Mesodermal cell (in vitro differentiated cells): ENCODE measurements at regions not wholly inside any gene's neighbourhood (a gene's known extent, or its start where the extent isn't known, plus 50 kb on each side); places are given as distances from the start of the nearest gene placed in this dataset.
"Not testable (repeated sequence)": the region's sequence is repeated elsewhere in the genome, so short reads cannot be mapped to it uniquely, and the experiment has no call there.

Source experiments
- H3K27ac ChIP-seq: 2 replicates; pipeline ENCODE4 v1.7.0; 2013; ENCODE audit warnings: mild to moderate bottlenecking, low read depth, low read length, moderate library complexity; ENCODE audit not compliant: severe bottlenecking
- H3K36me3 ChIP-seq: 2 replicates; pipeline ENCODE4 v1.7.1; 2013; ENCODE audit warnings: mild to moderate bottlenecking, low read length, moderate library complexity; ENCODE audit not compliant: control insufficient read depth, insufficient read depth
- H3K4me1 ChIP-seq: one replicate; pipeline ENCODE4 v1.7.1; 2013; ENCODE audit warnings: mild to moderate bottlenecking, low read length; ENCODE audit not compliant: insufficient read depth, control insufficient read depth, poor library complexity, severe bottlenecking
- H3K4me3 ChIP-seq: 2 replicates; pipeline ENCODE4 v1.7.0; 2013; ENCODE audit warnings: low read length, control low read depth, mild to moderate bottlenecking; ENCODE audit not compliant: insufficient read depth, poor library complexity, severe bottlenecking; ENCODE audit errors: extremely low read depth
- H3K9me3 ChIP-seq: 2 replicates; pipeline ENCODE4 v1.7.1; 2013; ENCODE audit warnings: mild to moderate bottlenecking, low read length, moderate library complexity; ENCODE audit not compliant: control insufficient read depth
- WGBS, 2 experiments: methylation state at CpG; one replicate each; pipeline ENCODE4 v1.1.5; 2013; ENCODE audit warnings: missing lambda C conversion rate in 2 of 2; ENCODE audit not compliant: insufficient coverage in 2 of 2; 5-methylcytosine and 5-hydroxymethylcytosine counted together

- H3K36me3 ChIP-seq, H3K9me3 ChIP-seq, H3K4me1 ChIP-seq, H3K4me3 ChIP-seq, H3K27ac ChIP-seq: not testable (repeated sequence)
- WGBS, 2 experiments, result no CpG with 5 or more reads among the region's 1 CpG
Observed at GRCh38 chrY:7588176-7588575, 676.6 kb upstream of the AMELY start.

GRCh38 chrY:7562541-7562940, 651.0 kb upstream of the AMELY start:
- Histone ChIP-seq H3K4me1 (no peaks in the 10 kb centered on the region), H3K4me3 (no peak overlapping the region), H3K27ac (no peak overlapping the region), H3K9me3 (no peaks in the 10 kb centered on the region), H3K36me3 (no peaks in the 10 kb centered on the region)
- WGBS, 2 experiments, result 100% methylated on average over 1 of the region's 4 CpGs; no CpG with 5 or more reads in 1 of the 2 experiments

GRCh38 chrY:7557675-7558074, 646.1 kb upstream of the AMELY start:
- Histone ChIP-seq H3K27ac (no peak overlapping the region), H3K4me1 (no peaks in the 10 kb centered on the region), H3K9me3 (no peaks in the 10 kb centered on the region), H3K36me3 (no peaks in the 10 kb centered on the region), H3K4me3 (no peak overlapping the region)
- WGBS, 2 experiments, result 23 to 47% methylated on average over 3 to 6 of the region's 7 CpGs

DNA sequence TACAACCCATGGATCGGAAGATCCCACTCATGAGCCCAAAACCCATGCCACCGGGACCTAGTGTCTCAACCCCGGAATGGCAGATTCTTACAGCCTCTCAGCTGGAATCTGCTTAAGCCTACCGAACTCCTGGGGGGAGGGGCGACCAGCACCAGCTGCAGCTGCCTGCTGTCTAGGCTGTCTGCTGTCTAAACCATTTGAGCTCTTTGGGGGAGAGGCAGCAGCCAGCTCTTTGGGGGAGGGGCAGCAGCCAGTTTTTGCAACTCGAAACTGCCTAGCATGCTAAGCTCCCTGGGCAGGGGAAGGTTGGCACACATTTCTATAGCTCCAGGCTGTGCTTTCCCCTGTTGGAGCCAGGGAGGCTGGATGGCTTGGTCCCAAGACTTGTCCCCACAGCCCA, 643.5 kb upstream of the AMELY start:
- 54% methylated on average over 3 of the region's 6 CpGs; no CpG with 5 or more reads in 1 of the 2 experiments for WGBS, 2 experiments
- Histone ChIP-seq H3K4me1 (no peaks in the 10 kb centered on the region), H3K36me3 (no peaks in the 10 kb centered on the region), H3K4me3 (no peak overlapping the region), H3K9me3 (no peaks in the 10 kb centered on the region), H3K27ac (no peak overlapping the region)

GRCh38 chrY:7545060-7545459, 633.5 kb upstream of the AMELY start:
- H3K9me3 ChIP-seq, result no peaks in the 10 kb centered on the region
- H3K27ac ChIP-seq, result no peak overlapping the region
- 40% methylated on average over 1 of the region's 1 CpG; no CpG with 5 or more reads in 1 of the 2 experiments for WGBS, 2 experiments
- no peak overlapping the region for H3K4me3 ChIP-seq
- no peaks in the 10 kb centered on the region for H3K36me3 ChIP-seq
- no peaks in the 10 kb centered on the region for H3K4me1 ChIP-seq

- Histone ChIP-seq H3K9me3 (no peaks in the 10 kb centered on the region), H3K36me3 (no peaks in the 10 kb centered on the region), H3K4me1 (no peaks in the 10 kb centered on the region), H3K4me3 (no peak overlapping the region), H3K27ac (no peak overlapping the region)
Observed at GRCh38 chrY:7544172-7544770, 632.7 kb upstream of the AMELY start.

GRCh38 chrY:7543506-7543905, 632.0 kb upstream of the AMELY start:
- Histone ChIP-seq H3K4me3 (no peak overlapping the region), H3K9me3 (no peaks in the 10 kb centered on the region), H3K27ac (no peak overlapping the region), H3K36me3 (no peaks in the 10 kb centered on the region), H3K4me1 (no peaks in the 10 kb centered on the region)

- no peaks in the 10 kb centered on the region for H3K36me3 ChIP-seq
- 100% methylated on average over 1 of the region's 2 CpGs; no CpG with 5 or more reads in 1 of the 2 experiments for WGBS, 2 experiments
- no peak overlapping the region for H3K4me3 ChIP-seq
- no peak overlapping the region for H3K27ac ChIP-seq
- H3K9me3 ChIP-seq, result no peaks in the 10 kb centered on the region
- H3K4me1 ChIP-seq, result no peaks in the 10 kb centered on the region
Observed at GRCh38 chrY:7542256-7542858, 630.8 kb upstream of the AMELY start.

GRCh38 chrY:7529396-7529795, 617.8 kb upstream of the AMELY start:
- Histone ChIP-seq H3K27ac (no peak overlapping the region), H3K36me3 (no peaks in the 10 kb centered on the region), H3K4me1 (no peaks in the 10 kb centered on the region), H3K4me3 (no peak overlapping the region), H3K9me3 (no peaks in the 10 kb centered on the region)
- WGBS, 2 experiments, result no CpG with 5 or more reads among the region's 2 CpGs

GRCh38 chrY:7527568-7527967, 616.0 kb upstream of the AMELY start:
- H3K27ac ChIP-seq, H3K4me1 ChIP-seq, H3K4me3 ChIP-seq, H3K9me3 ChIP-seq, H3K36me3 ChIP-seq: not testable (repeated sequence)
- no CpG with 5 or more reads among the region's 4 CpGs for WGBS, 2 experiments

DNA sequence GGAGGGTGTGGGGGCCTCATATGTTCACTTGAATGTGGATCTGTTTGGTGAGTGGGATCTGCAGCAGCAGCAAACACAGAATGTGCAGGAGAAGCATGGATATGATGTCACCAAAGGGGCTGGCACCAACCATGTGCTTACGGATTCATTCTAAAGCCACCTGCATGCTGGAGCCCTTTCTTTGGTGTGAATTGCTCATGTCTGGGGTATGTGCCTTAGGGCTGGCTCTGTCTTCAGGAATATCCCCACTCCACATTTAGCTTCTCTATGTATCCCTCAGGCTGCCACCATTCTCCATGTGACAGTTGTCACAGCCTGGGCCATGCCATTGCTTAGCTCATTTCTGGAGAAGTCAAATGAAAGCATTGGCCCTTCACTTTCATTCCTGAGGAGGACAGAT, 606.8 kb upstream of the AMELY start:
- WGBS, 2 experiments, result 100% methylated on average over 1 of the region's 1 CpG; no CpG with 5 or more reads in 1 of the 2 experiments
- H3K27ac ChIP-seq, result no peak overlapping the region
- H3K4me1 ChIP-seq, result no peaks in the 10 kb centered on the region

More for the DNA sequence above, 606.8 kb upstream of the AMELY start:
- no peak overlapping the region for H3K4me3 ChIP-seq
- no peaks in the 10 kb centered on the region for H3K9me3 ChIP-seq
- H3K36me3 ChIP-seq, result no peaks in the 10 kb centered on the region
